Panc1 (cell line): ENCODE measurements at regions not wholly inside any gene's neighbourhood (a gene's known extent, or its start where the extent isn't known, plus 50 kb on each side); places are given as distances from the start of the nearest gene placed in this dataset.

Source experiments
- CTCF ChIP-seq: fragments of 450-650 bp; IDR thresholded peaks from 2 replicates; pipeline ENCODE4 v1.5.1; 2017; ENCODE audit warnings: mild to moderate bottlenecking
- POLR2AphosphoS5 ChIP-seq: IDR thresholded peaks from 2 replicates; pipeline ENCODE4 v1.6.1; 2012; ENCODE audit warnings: mild to moderate bottlenecking, low read depth, low read length, moderate library complexity
- SIN3A ChIP-seq: IDR thresholded peaks from 2 replicates; pipeline ENCODE4 v1.6.1; 2012; ENCODE audit warnings: low read depth, mild to moderate bottlenecking, low read length, moderate library complexity, borderline replicate concordance; ENCODE audit not compliant: insufficient read depth

- TF ChIP-seq CTCF (no peak), SIN3A (no peak), POLR2AphosphoS5 (no peak)
These were observed 82.9 kb upstream of the APBB1IP start for GRCh38 chr10:26355241-26355640.
